PC-9 (cell line): ENCODE measurements at regions not wholly inside any gene's neighbourhood (a gene's known extent, or its start where the extent isn't known, plus 50 kb on each side); places are given as distances from the start of the nearest gene placed in this dataset.
"Not testable (repeated sequence)": the region's sequence is repeated elsewhere in the genome, so short reads cannot be mapped to it uniquely, and the experiment has no call there.

Experiments
- EZH2 ChIP-seq: fragments of 200-600 bp; sonication (generic); IDR thresholded peaks from 2 replicates; pipeline ENCODE4 v1.8.0; 2017; ENCODE audit warnings: antibody characterized with exemption, low read depth
- TF ChIP-seq, protein P1 (sequence below): fragments of 200-600 bp; sonication (generic); conservative IDR thresholded peaks from 2 replicates; pipeline ENCODE4 v1.6.1; 2017; ENCODE audit warnings: mixed run types, antibody characterized with exemption, mild to moderate bottlenecking, moderate library complexity

DNA sequence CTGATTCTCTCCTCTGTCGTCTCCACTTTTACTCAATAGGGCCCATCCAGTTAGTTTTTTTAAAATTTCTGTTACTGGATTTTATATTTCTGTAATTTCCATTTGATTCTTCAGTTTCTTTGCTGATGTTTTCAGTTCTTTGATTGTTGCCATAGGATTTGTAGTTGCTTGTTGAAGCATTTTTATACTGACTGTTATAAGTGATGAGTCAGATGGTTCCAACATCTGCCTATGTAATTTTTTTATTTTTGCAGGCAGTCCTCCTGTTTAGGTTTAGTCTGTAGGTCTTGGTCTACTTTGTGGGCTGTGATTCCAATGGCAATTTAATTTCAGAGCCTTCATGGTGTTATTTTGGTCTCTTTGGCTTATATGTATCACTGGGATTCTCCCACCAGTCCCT is 56.4 kb downstream of the VPREB1 start:
- TF ChIP-seq, protein P1, sequence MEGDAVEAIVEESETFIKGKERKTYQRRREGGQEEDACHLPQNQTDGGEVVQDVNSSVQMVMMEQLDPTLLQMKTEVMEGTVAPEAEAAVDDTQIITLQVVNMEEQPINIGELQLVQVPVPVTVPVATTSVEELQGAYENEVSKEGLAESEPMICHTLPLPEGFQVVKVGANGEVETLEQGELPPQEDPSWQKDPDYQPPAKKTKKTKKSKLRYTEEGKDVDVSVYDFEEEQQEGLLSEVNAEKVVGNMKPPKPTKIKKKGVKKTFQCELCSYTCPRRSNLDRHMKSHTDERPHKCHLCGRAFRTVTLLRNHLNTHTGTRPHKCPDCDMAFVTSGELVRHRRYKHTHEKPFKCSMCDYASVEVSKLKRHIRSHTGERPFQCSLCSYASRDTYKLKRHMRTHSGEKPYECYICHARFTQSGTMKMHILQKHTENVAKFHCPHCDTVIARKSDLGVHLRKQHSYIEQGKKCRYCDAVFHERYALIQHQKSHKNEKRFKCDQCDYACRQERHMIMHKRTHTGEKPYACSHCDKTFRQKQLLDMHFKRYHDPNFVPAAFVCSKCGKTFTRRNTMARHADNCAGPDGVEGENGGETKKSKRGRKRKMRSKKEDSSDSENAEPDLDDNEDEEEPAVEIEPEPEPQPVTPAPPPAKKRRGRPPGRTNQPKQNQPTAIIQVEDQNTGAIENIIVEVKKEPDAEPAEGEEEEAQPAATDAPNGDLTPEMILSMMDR: not testable (repeated sequence)
- TF ChIP-seq EZH2: not testable (repeated sequence)
